Ovary (tissue), 7 donors: ENCODE measurements at regions not wholly inside any gene's neighbourhood (a gene's known extent, or its start where the extent isn't known, plus 50 kb on each side); places are given as distances from the start of the nearest gene placed in this dataset.

Experiments used
- DNase-seq, 5 donors: peaks; one replicate each; pipeline ENCODE4 v3.0.0-alpha.2; 2019 to 2020
- H3K27ac ChIP-seq, 2 donors: fragments of 200-600 bp; one replicate each; pipeline versions ENCODE4 v1.5.1 to v1.8.0; 2019 to 2022
- H3K27me3 ChIP-seq: fragments of 200-600 bp; one replicate; pipeline ENCODE4 v1.8.0; 2022
- H3K36me3 ChIP-seq: fragments of 200-600 bp; sonication (generic); one replicate; pipeline ENCODE4 v1.5.1; 2019
- H3K4me1 ChIP-seq: one replicate; pipeline ENCODE4 v1.8.1; 2013; ENCODE audit warnings: mild to moderate bottlenecking, moderate library complexity; ENCODE audit not compliant: insufficient read depth
- H3K4me3 ChIP-seq: fragments of 200-600 bp; sonication (generic); one replicate; pipeline ENCODE4 v1.5.1; 2017
- H3K9me3 ChIP-seq, 2 donors: fragments of 200-600 bp in 1 of 2; sonication (generic) in 1 of 2; one replicate each; pipeline versions ENCODE4 v1.5.1 to v1.8.1; 2013 to 2019; ENCODE audit warnings: mild to moderate bottlenecking in 1 of 2, moderate library complexity in 1 of 2
- EP300 ChIP-seq: sonication (generic); formaldehyde crosslinking; IDR thresholded peaks from one replicate; pipeline ENCODE4 v1.6.1; 2017; ENCODE audit warnings: antibody characterized with exemption
- POLR2A ChIP-seq: fragments of 450-650 bp; IDR thresholded peaks from one replicate; pipeline ENCODE4 v1.6.1; 2017; ENCODE audit warnings: antibody characterized with exemption, mild to moderate bottlenecking, moderate library complexity
- WGBS, 3 donors: extraction: QIAGEN DNeasy Blood & Tissue Kit in 1 of 3; methylation state at CpG; one replicate each; pipeline versions ENCODE4 v1.1.5 to v1.1.7; 2013 to 2017; 5-methylcytosine and 5-hydroxymethylcytosine counted together
- intact Hi-C, 4 donors: fragments of 100-400 bp; cut with DNase I; formaldehyde crosslinking; loops; one replicate each; pipeline versions ENCODE4 v1.11.0 to v1.15.1; 2022 to 2023
- TF ChIP-seq, protein P1 (sequence below), 3 donors: fragments of 450-650 bp in 2 of 3; fragments of 200-600 bp in 1 of 3; IDR thresholded peaks; one replicate each; pipeline versions ENCODE4 v1.5.1 to v1.8.0; 2016 to 2022; ENCODE audit warnings: antibody characterized with exemption in 3 of 3, mild to moderate bottlenecking in 1 of 3
- donor health status: DM: no; HTN: no; CAD: no; lungs with moderate emphysema.
- donor health status: DM: no; HTN: no; CAD: no.
- donor health status: Bipolar disorder and iron deficiency.
- donor health status: DM: no; HTN: no; CAD: no.
- donor health status: DM: yes; HTN: yes; CAD: no.

GRCh38 chr10:62924344-62924748 is 108.2 kb upstream of the EGR2 start:
- H3K4me1 ChIP-seq, result no peaks in the 10 kb centered on the region
- no peaks in the 10 kb centered on the region for H3K36me3 ChIP-seq
- H3K27me3 ChIP-seq, result no peaks in the 10 kb centered on the region
- H3K4me3 ChIP-seq, result no peak overlapping the region
- 46 to 75% (median 74%) methylated on average over 20 of the region's 20 CpGs for WGBS, 3 donors
- intact Hi-C loops, result no loop called here
- TF ChIP-seq, protein P1, sequence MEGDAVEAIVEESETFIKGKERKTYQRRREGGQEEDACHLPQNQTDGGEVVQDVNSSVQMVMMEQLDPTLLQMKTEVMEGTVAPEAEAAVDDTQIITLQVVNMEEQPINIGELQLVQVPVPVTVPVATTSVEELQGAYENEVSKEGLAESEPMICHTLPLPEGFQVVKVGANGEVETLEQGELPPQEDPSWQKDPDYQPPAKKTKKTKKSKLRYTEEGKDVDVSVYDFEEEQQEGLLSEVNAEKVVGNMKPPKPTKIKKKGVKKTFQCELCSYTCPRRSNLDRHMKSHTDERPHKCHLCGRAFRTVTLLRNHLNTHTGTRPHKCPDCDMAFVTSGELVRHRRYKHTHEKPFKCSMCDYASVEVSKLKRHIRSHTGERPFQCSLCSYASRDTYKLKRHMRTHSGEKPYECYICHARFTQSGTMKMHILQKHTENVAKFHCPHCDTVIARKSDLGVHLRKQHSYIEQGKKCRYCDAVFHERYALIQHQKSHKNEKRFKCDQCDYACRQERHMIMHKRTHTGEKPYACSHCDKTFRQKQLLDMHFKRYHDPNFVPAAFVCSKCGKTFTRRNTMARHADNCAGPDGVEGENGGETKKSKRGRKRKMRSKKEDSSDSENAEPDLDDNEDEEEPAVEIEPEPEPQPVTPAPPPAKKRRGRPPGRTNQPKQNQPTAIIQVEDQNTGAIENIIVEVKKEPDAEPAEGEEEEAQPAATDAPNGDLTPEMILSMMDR (IDR thresholded peaks at IDR 0.05), result no peak
- DNase-seq, result no peak
- no peaks in the 10 kb centered on the region for H3K9me3 ChIP-seq
- no peak overlapping the region for H3K27ac ChIP-seq

DNA sequence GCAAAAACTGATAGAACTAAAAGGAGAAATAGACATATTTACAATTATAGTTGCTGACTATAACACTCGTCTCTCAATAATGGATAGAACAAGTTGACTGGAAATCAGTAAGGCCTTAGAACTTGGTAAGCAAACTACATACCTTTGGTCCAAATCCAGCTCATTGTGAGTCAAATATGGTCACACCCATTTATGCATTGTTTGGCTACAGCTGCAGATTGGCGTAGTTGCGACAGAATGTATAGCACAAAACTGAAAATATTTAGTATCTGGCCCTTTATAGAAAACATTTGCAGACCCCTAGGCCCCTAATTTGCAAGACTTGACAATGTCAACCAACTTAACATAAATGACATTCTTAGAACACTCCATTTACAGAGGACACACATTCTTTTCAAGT is 103.6 kb upstream of the EGR2 start:
- WGBS, 3 donors, result 90 to 91% (median 90%) methylated on average over 3 of the region's 3 CpGs
- no peak overlapping the region for H3K27ac ChIP-seq
- H3K9me3 ChIP-seq, result no peaks in the 10 kb centered on the region
- intact Hi-C loops, result no loop called here
- no peak for DNase-seq
- H3K27me3 ChIP-seq, result no peaks in the 10 kb centered on the region
- no peaks in the 10 kb centered on the region for H3K4me1 ChIP-seq
- no peak for TF ChIP-seq EP300
- no peak for TF ChIP-seq POLR2A
- TF ChIP-seq, protein P1 (IDR thresholded peaks at IDR 0.05), result no peak
- no peak overlapping the region for H3K4me3 ChIP-seq
- H3K36me3 ChIP-seq, result no peaks in the 10 kb centered on the region

DNA sequence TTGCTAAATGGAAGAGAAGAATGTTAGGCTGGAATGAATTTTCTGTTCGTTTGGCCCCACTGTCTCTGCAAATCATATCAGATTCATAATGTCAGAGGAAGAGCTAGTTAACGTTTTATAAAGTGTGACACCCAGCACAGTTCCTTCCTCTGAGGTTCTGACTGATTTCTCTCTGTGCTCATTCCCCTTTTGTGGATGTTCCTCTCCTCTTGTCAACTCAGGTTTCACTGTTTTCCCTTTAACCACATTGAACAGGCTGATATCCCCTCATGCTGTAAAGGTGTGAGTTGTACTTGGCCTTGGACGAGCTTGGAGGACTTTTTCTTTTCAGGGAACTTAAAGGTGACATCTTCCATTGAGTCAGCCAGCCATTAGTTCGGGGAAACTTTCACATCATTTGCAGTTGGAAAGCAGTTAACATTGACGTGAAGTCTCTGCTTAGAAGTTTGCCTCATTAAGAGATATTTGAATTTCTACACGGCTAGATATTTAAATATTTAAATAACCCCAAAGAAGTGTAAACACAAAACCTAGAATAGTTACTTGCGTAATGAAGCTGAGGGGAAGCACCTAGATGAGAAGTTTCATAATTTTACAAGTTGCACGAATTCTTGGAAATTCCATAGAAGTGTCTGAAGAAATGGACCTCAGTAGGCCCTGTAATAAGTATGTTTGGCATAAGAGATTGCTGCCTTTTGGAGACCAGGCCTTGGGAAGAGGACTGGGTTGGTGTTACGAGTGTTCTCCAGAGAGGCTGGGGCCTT is 101.5 kb upstream of the EGR2 start:
- Histone ChIP-seq H3K4me3 (no peak overlapping the region), H3K27me3 (no peaks in the 10 kb centered on the region), H3K27ac (no peak overlapping the region), H3K4me1 (no peaks in the 10 kb centered on the region), H3K36me3 (no peaks in the 10 kb centered on the region), H3K9me3 (no peaks in the 10 kb centered on the region)
- intact Hi-C loops, result no loop called here
- TF ChIP-seq EP300 (no peak), POLR2A (no peak)
- TF ChIP-seq, protein P1 (IDR thresholded peaks at IDR 0.05), result no peak
- no peak for DNase-seq
- 67 to 80% (median 68%) methylated on average over 9 of the region's 9 CpGs for whole genome bisulfite sequencing, 3 donors

GRCh38 chr10:62916141-62916603 is 100.0 kb upstream of the EGR2 start:
- 56 to 74% (median 69%) methylated on average over 1 of the region's 1 CpG for WGBS, 3 donors
- TF ChIP-seq POLR2A (no peak), EP300 (no peak)
- TF ChIP-seq, protein P1 (IDR thresholded peaks at IDR 0.05), result no peak
- H3K27ac ChIP-seq, result no peak overlapping the region

More at GRCh38 chr10:62916141-62916603, 100.0 kb upstream of the EGR2 start:
- intact Hi-C loops, result no loop called here
- no peak for DNase-seq
- H3K4me1 ChIP-seq, result no peaks in the 10 kb centered on the region
- H3K9me3 ChIP-seq, result no peaks in the 10 kb centered on the region
- no peaks in the 10 kb centered on the region for H3K27me3 ChIP-seq
- H3K36me3 ChIP-seq, result no peaks in the 10 kb centered on the region
- H3K4me3 ChIP-seq, result no peak overlapping the region
